H1 (cell line): ENCODE measurements at regions not wholly inside any gene's neighbourhood (a gene's known extent, or its start where the extent isn't known, plus 50 kb on each side); places are given as distances from the start of the nearest gene placed in this dataset.

Experiments used
- CTBP2 ChIP-seq: IDR thresholded peaks from 2 replicates; pipeline ENCODE4 v1.7.0; 2011; ENCODE audit warnings: borderline replicate concordance, mild to moderate bottlenecking, moderate library complexity, mixed read lengths, low read length; ENCODE audit not compliant: insufficient read depth, insufficient read length
- CTCF ChIP-seq, 3 experiments: IDR thresholded peaks; 1 replicate in 2 of 3; 2 replicates in 1 of 3; pipeline versions ENCODE4 v1.5.1 to v1.6.1; 2011; ENCODE audit warnings: low read length in 3 of 3, mild to moderate bottlenecking in 3 of 3, inconsistent platforms in 2 of 3, low read depth in 1 of 3, moderate library complexity in 1 of 3; ENCODE audit not compliant: insufficient read depth in 1 of 3; ENCODE audit errors: control extremely low read depth in 1 of 3
- POLR2AphosphoS5 ChIP-seq: IDR thresholded peaks from 2 replicates; pipeline ENCODE4 v1.6.1; 2011; ENCODE audit warnings: low read depth, low read length

GRCh38 chr3:80366808-80367548 is 599.2 kb upstream of the ROBO1 start:
- TF ChIP-seq CTCF (IDR thresholded peaks at IDR 0.05; ENCODE audit: control extremely low read depth in 1 of 3, insufficient read depth in 1 of 3, low read depth in 1 of 3, low read length in 3 of 3) (no peak), POLR2AphosphoS5 (no peak), CTBP2 (no peak)
